ENCODE measurements at regions not wholly inside any gene's neighbourhood (a gene's known extent, or its start where the extent isn't known, plus 50 kb on each side); places are given as distances from the start of the nearest gene placed in this dataset.

GRCh38 chr5:96124589-96124988 lies 162.9 kb upstream of the ELL2 start:
- Histone ChIP-seq H3K4me2 (ENCODE audit: insufficient read depth in 1 of 2, low read depth in 2 of 2, low read length in 2 of 2) (no peak overlapping the region), H2BK5ac (ENCODE audit: low read depth, low read length) (no peak overlapping the region), H3K14ac (ENCODE audit: insufficient read length) (no peak overlapping the region), H4K5ac (ENCODE audit: insufficient read length, low read depth, low read length) (no peak overlapping the region), H2BK20ac (ENCODE audit: low read length) (no peak overlapping the region), H3K79me2 (ENCODE audit: control insufficient read depth in 1 of 2, insufficient read depth in 2 of 2, low read length in 2 of 2) (no peaks in the 10 kb centered on the region), H3K56ac (replicated peaks; ENCODE audit: insufficient read length, low read depth, low read length) (no peak overlapping the region), H3K27me3 (replicated peaks in 1 of 4; ENCODE audit: control insufficient read depth in 3 of 4, extremely low read depth in 1 of 4, insufficient read depth in 3 of 4, low read length in 3 of 4) (no peaks in the 10 kb centered on the region), H2BK15ac (ENCODE audit: low read length) (no peak overlapping the region), H3K79me1 (ENCODE audit: low read depth, low read length) (no peaks in the 10 kb centered on the region), H3K18ac (ENCODE audit: extremely low read depth, low read length) (no peak overlapping the region), H3K4me1 (replicated peaks in 1 of 4; ENCODE audit: control insufficient read depth in 3 of 4, insufficient read depth in 4 of 4, low read length in 3 of 4) (no peaks in the 10 kb centered on the region), H2AK5ac (ENCODE audit: low read depth, low read length) (no peak overlapping the region), H3K36me3 (ENCODE audit: control insufficient read depth in 2 of 4, insufficient read depth in 4 of 4, low read length in 3 of 4) (no peaks in the 10 kb centered on the region), H4K20me1 (replicated peaks in 1 of 2; ENCODE audit: control insufficient read depth in 1 of 2, insufficient read depth in 2 of 2, low read length in 2 of 2) (no peaks in the 10 kb centered on the region), H3K9ac (replicated peaks in 1 of 4; ENCODE audit: extremely low read depth in 1 of 4, low read depth in 3 of 4, low read length in 3 of 4) (no peak overlapping the region), H3K9me3 (ENCODE audit: insufficient read depth in 2 of 2, low read depth in 1 of 2, low read length in 1 of 2) (no peaks in the 10 kb centered on the region), H2BK12ac (ENCODE audit: low read depth, low read length) (no peak overlapping the region), H2BK120ac (replicated peaks; ENCODE audit: low read depth, low read length) (no peak overlapping the region), H3K4me3 (ENCODE audit: extremely low read depth in 1 of 4, insufficient read depth in 2 of 4, low read depth in 3 of 4, low read length in 4 of 4) (no peak overlapping the region), H3K23ac (ENCODE audit: insufficient read length) (no peak overlapping the region), H4K8ac (ENCODE audit: extremely low read depth, insufficient read depth, low read length) (no peak overlapping the region), H3K23me2 (ENCODE audit: low read depth, low read length) (no peaks in the 10 kb centered on the region), H3K4ac (replicated peaks; ENCODE audit: insufficient read length, low read depth, low read length) (no peak overlapping the region), H2AFZ (ENCODE audit: low read length) (no peak overlapping the region), H4K91ac (replicated peaks; ENCODE audit: insufficient read length, low read length) (no peak overlapping the region), H3K27ac (ENCODE audit: low read depth, low read length) (no peak overlapping the region)
- 81% methylated on average over 1 of the region's 1 CpG; no CpG with 5 or more reads in 1 of the 2 experiments for WGBS, 2 experiments (ENCODE audit: extremely low coverage in 1 of 2, insufficient coverage in 1 of 2, insufficient read length in 1 of 2, insufficient replicate concordance in 2 of 2, low coverage in 1 of 2, low lambda C conversion rate in 2 of 2, missing lambda C conversion rate in 1 of 2)
- TF ChIP-seq CREB1 (IDR thresholded peaks at IDR 0.05) (no peak), CEBPB (IDR thresholded peaks at IDR 0.05; ENCODE audit: low read depth, low read length) (peak; percentile 60; the same call in 1 of the 2 replicates), RXRA (IDR thresholded peaks at IDR 0.05; ENCODE audit: insufficient read depth, low read depth, low read length) (no peak)
- ChIA-PET POLR2A (ENCODE audit: partially characterized antibody) (interaction anchor here (0.7 kb wide), 1 partner anchor 19 kb away, joined by 4 read pairs; no protein-coding TSS in a partner anchor), CTCF (ENCODE audit: partially characterized antibody) (no interaction called here)
- DNase-seq (ENCODE audit: low read depth in 1 of 2, low spot score in 2 of 2) (no peak), FAIRE-seq (no peak)

Data from H1 (cell line).